OCI-LY7 (cell line): ENCODE measurements at regions not wholly inside any gene's neighbourhood (a gene's known extent, or its start where the extent isn't known, plus 50 kb on each side); places are given as distances from the start of the nearest gene placed in this dataset.
"Not testable (repeated sequence)": the region's sequence is repeated elsewhere in the genome, so short reads cannot be mapped to it uniquely, and the experiment has no call there.

ENCODE experiments used
- BruUV-seq: library from RNA; stranded (reverse); fragments of 400-500 nt; replicated peaks from 2 replicates; lab custom pipeline; 2021; lab: Mats Ljungman, UMichigan
- CTCF ChIA-PET: fragments of 300-600 bp; sonication (Branson Sonifier 250); formaldehyde crosslinking; loops from one replicate; lab custom pipeline; 2022; ENCODE audit warnings: antibody characterized with exemption; ENCODE audit not compliant: unreplicated experiment; lab: Charles Lee
- POLR2A ChIA-PET: fragments of 300-600 bp; sonication (Branson Sonifier 250); formaldehyde crosslinking; loops from one replicate; lab custom pipeline; 2022; ENCODE audit warnings: antibody characterized with exemption; lab: Charles Lee
- DNase-seq: peaks from one replicate; pipeline ENCODE4 v3.0.0-alpha.2; 2015; ENCODE audit warnings: low spot score
- H2AFZ ChIP-seq: fragments of 200-600 bp; sonication (generic), shearing (Covaris generic); 2 replicates; pipeline ENCODE4 v1.6.1; 2014; ENCODE audit warnings: mild to moderate bottlenecking, antibody characterized with exemption, low read length, moderate library complexity
- H3K27ac ChIP-seq: fragments of 200-600 bp; sonication (generic); 2 replicates; pipeline ENCODE4 v1.5.1; 2014; ENCODE audit warnings: mixed run types, low read depth, mild to moderate bottlenecking, moderate library complexity, low read length, inconsistent platforms; ENCODE audit not compliant: poor library complexity, severe bottlenecking
- H3K36me3 ChIP-seq: fragments of 200-600 bp; sonication (generic); 2 replicates; pipeline ENCODE4 v1.6.1; 2014; ENCODE audit warnings: mild to moderate bottlenecking, antibody characterized with exemption, low read length, moderate library complexity, mixed read lengths; ENCODE audit not compliant: insufficient read depth
- H3K4me1 ChIP-seq: fragments of 200-600 bp; sonication (generic); 2 replicates; pipeline ENCODE4 v1.5.1; 2014; ENCODE audit warnings: mild to moderate bottlenecking, low read length; ENCODE audit not compliant: insufficient read depth, poor library complexity, severe bottlenecking
- H3K4me2 ChIP-seq: fragments of 200-600 bp; sonication (generic); 2 replicates; pipeline ENCODE4 v1.6.1; 2014; ENCODE audit warnings: mild to moderate bottlenecking, low read length
- H3K4me3 ChIP-seq: fragments of 200-600 bp; sonication (generic); 2 replicates; pipeline ENCODE4 v1.5.1; 2014; ENCODE audit warnings: mild to moderate bottlenecking, low read depth, low read length; ENCODE audit not compliant: poor library complexity, severe bottlenecking
- H3K79me2 ChIP-seq: fragments of 200-600 bp; sonication (generic); 2 replicates; pipeline ENCODE4 v1.6.1; 2016; ENCODE audit warnings: low read depth, mild to moderate bottlenecking, low read length, moderate library complexity, mixed read lengths; ENCODE audit not compliant: insufficient read depth
- H3K9me2 ChIP-seq: fragments of 200-600 bp; sonication (generic); 2 replicates; pipeline ENCODE4 v1.6.1; 2016; ENCODE audit warnings: mild to moderate bottlenecking, low read length, mixed read lengths; ENCODE audit not compliant: insufficient read depth
- H3K9me3 ChIP-seq: fragments of 200-600 bp; sonication (generic); 2 replicates; pipeline ENCODE4 v1.6.1; 2014; ENCODE audit warnings: mild to moderate bottlenecking, mixed run types, low read length, mixed read lengths
- H4K20me1 ChIP-seq: fragments of 200-600 bp; sonication (generic); 2 replicates; pipeline ENCODE4 v1.6.1; 2014; ENCODE audit warnings: mild to moderate bottlenecking, antibody characterized with exemption, low read length, moderate library complexity, mixed read lengths; ENCODE audit not compliant: insufficient read depth
- EZH2phosphoT487 ChIP-seq: fragments of 200-600 bp; sonication (generic); IDR thresholded peaks from 2 replicates; pipeline ENCODE4 v1.6.1; 2018; ENCODE audit warnings: low read depth, borderline replicate concordance, mild to moderate bottlenecking, mixed run types, antibody characterized with exemption, low read length, moderate library complexity, mixed read lengths
- intact Hi-C: fragments of 100-400 bp; cut with micrococcal nuclease; formaldehyde crosslinking; loops from one replicate; pipeline ENCODE4 v1.10.0; 2022; ENCODE audit not compliant: unreplicated experiment
- TF ChIP-seq, protein P1 (sequence below): fragments of 200-600 bp; sonication (generic); conservative IDR thresholded peaks from 2 replicates; pipeline ENCODE4 v1.5.1; 2014; ENCODE audit warnings: mild to moderate bottlenecking, antibody characterized with exemption, low read length, moderate library complexity, mixed read lengths

- H3K4me2 ChIP-seq, CTCF ChIA-PET, H3K9me2 ChIP-seq, POLR2A ChIA-PET, BruUV-seq, H3K27ac ChIP-seq, H2AFZ ChIP-seq, H3K9me3 ChIP-seq, H3K4me3 ChIP-seq, DNase-seq, intact Hi-C loops, H3K4me1 ChIP-seq, H3K79me2 ChIP-seq, H4K20me1 ChIP-seq, H3K36me3 ChIP-seq: not testable (repeated sequence)
Observed at GRCh38 chr11:55431541-55431940, 63.8 kb downstream of the OR4A15 start.

DNA sequence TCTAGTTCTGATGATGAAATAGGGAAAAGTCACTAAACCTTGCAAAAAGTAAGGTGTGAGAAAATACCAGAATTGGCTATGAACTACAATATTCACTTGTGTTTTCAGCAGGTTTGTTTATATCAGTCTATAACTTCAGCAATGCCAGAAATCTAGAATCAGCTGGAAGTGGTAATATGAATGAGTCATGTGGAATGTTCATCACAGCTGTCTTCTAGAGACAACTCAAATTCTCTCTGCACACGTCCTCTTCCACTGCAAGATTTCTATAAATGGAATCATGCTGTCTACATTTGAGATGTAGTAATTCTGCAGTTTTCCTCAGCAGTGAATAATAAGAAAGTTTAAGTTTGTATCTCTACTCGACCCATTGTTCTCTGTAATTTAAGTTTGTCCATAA, 89.9 kb downstream of the OR4A15 start:
- DNase-seq: no peak
- intact Hi-C loops: no loop called here
- Histone ChIP-seq H3K4me3 (no peak overlapping the region), H3K36me3 (no peaks in the 10 kb centered on the region), H3K27ac (no peak overlapping the region), H3K9me3 (0 out of 2 replicates have a peak, but pooled peaks cover 5% of the 10 kb centered on the region), H2AFZ (no peak overlapping the region), H3K79me2 (no peaks in the 10 kb centered on the region), H3K4me2 (no peak overlapping the region), H3K4me1 (no peaks in the 10 kb centered on the region), H3K9me2 (no peaks in the 10 kb centered on the region), H4K20me1 (no peaks in the 10 kb centered on the region)
- ChIA-PET CTCF (no interaction called here), POLR2A (no interaction called here)
- no TSS peak for BruUV-seq
- TF ChIP-seq, protein P1, sequence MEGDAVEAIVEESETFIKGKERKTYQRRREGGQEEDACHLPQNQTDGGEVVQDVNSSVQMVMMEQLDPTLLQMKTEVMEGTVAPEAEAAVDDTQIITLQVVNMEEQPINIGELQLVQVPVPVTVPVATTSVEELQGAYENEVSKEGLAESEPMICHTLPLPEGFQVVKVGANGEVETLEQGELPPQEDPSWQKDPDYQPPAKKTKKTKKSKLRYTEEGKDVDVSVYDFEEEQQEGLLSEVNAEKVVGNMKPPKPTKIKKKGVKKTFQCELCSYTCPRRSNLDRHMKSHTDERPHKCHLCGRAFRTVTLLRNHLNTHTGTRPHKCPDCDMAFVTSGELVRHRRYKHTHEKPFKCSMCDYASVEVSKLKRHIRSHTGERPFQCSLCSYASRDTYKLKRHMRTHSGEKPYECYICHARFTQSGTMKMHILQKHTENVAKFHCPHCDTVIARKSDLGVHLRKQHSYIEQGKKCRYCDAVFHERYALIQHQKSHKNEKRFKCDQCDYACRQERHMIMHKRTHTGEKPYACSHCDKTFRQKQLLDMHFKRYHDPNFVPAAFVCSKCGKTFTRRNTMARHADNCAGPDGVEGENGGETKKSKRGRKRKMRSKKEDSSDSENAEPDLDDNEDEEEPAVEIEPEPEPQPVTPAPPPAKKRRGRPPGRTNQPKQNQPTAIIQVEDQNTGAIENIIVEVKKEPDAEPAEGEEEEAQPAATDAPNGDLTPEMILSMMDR: no peak
- TF ChIP-seq EZH2phosphoT487: no peak

- H3K9me2 ChIP-seq, H3K27ac ChIP-seq, CTCF ChIA-PET, H4K20me1 ChIP-seq, H3K4me2 ChIP-seq, H3K36me3 ChIP-seq, intact Hi-C loops, H3K79me2 ChIP-seq, H2AFZ ChIP-seq, H3K4me3 ChIP-seq, BruUV-seq, POLR2A ChIA-PET, DNase-seq, H3K4me1 ChIP-seq, H3K9me3 ChIP-seq: not testable (repeated sequence)
Observed at GRCh38 chr11:55459871-55460270, 92.1 kb downstream of the OR4A15 start.

DNA sequence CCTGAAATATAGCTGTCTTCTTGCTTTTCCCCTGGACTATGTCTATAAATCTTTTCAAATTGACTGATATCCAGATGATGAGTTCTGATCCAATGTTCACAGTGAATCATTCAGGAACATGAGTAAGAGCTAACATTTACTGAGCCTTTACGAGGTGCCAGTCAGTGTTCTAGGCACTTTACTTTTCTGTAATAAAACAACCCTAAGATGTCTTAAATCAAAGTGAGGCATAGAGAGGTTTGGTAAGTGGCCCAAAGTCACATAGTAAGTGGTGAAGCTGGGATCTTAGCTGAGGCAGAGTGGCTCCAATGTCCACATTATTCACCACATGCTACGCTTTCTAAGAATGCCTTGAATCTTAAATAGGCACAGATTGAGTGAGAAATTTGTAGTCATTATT, 79.9 kb upstream of the OR4C15 start:
- Histone ChIP-seq H3K9me3 (0 out of 2 replicates have a peak, but pooled peaks cover 10% of the 10 kb centered on the region), H3K36me3 (no peaks in the 10 kb centered on the region), H3K27ac (no peak overlapping the region), H3K4me2 (no peak overlapping the region), H3K4me3 (no peak overlapping the region), H4K20me1 (no peaks in the 10 kb centered on the region), H3K4me1 (no peaks in the 10 kb centered on the region), H3K9me2 (no peaks in the 10 kb centered on the region), H3K79me2 (no peaks in the 10 kb centered on the region), H2AFZ (no peak overlapping the region)
- DNase-seq: no peak
- ChIA-PET POLR2A (no interaction called here), CTCF (no interaction called here)
- TF ChIP-seq EZH2phosphoT487: no peak
- TF ChIP-seq, protein P1: no peak
- intact Hi-C loops: no loop called here
- BruUV-seq: no TSS peak
